Neural progenitor cell (in vitro differentiated cells): ENCODE measurements at regions not wholly inside any gene's neighbourhood (a gene's known extent, or its start where the extent isn't known, plus 50 kb on each side); places are given as distances from the start of the nearest gene placed in this dataset.

Experiments used
- CTCF ChIP-seq: fragments of 200-600 bp; sonication (generic); IDR thresholded peaks from 2 replicates; pipeline ENCODE4 v1.5.1; 2017; ENCODE audit warnings: antibody characterized with exemption, mild to moderate bottlenecking
- EZH2phosphoT487 ChIP-seq: fragments of 200-600 bp; sonication (generic); IDR thresholded peaks from 2 replicates; pipeline ENCODE4 v1.6.1; 2017; ENCODE audit warnings: antibody characterized with exemption

GRCh38 chr5:94031631-94032030 is 290.2 kb upstream of the POU5F2 start:
- TF ChIP-seq CTCF: no peak
- no peak for TF ChIP-seq EZH2phosphoT487
